Osteocyte (in vitro differentiated cells): ENCODE measurements at regions not wholly inside any gene's neighbourhood (a gene's known extent, or its start where the extent isn't known, plus 50 kb on each side); places are given as distances from the start of the nearest gene placed in this dataset.
A peak's percentile ranks its signal among the peaks of the same experiment; 100 is the strongest.

Experiments used
- DNase-seq: peaks from one replicate; pipeline ENCODE4 v3.0.0; 2021; ENCODE audit warnings: mixed read lengths; ENCODE audit not compliant: unreplicated experiment; ENCODE audit errors: extremely low spot score
- H3K27ac Mint-ChIP-seq: one replicate; pipeline ENCODE4 v1.8.0; 2021; ENCODE audit warnings: mild to moderate bottlenecking, mixed read lengths; ENCODE audit not compliant: unreplicated experiment
- H3K27me3 Mint-ChIP-seq: one replicate; pipeline ENCODE4 v1.8.0; 2021; ENCODE audit warnings: mixed read lengths; ENCODE audit not compliant: unreplicated experiment
- H3K36me3 Mint-ChIP-seq: one replicate; pipeline ENCODE4 v1.8.0; 2021; ENCODE audit warnings: mixed read lengths; ENCODE audit not compliant: unreplicated experiment
- H3K4me1 Mint-ChIP-seq: one replicate; pipeline ENCODE4 v1.8.0; 2021; ENCODE audit warnings: mixed read lengths; ENCODE audit not compliant: unreplicated experiment
- H3K4me3 Mint-ChIP-seq: one replicate; pipeline ENCODE4 v1.8.0; 2021; ENCODE audit warnings: mild to moderate bottlenecking, moderate library complexity, mixed read lengths; ENCODE audit not compliant: unreplicated experiment
- H3K9me3 Mint-ChIP-seq: one replicate; pipeline ENCODE4 v1.8.0; 2021; ENCODE audit warnings: mixed read lengths; ENCODE audit not compliant: unreplicated experiment
- CTCF ChIP-seq: fragments of 200-600 bp; sonication (generic); IDR thresholded peaks from 2 replicates; pipeline ENCODE4 v1.5.0; 2021; ENCODE audit warnings: antibody characterized with exemption, mild to moderate bottlenecking, moderate library complexity

GRCh38 chr6:102389994-102390393, 996.5 kb downstream of the GRIK2 start:
- H3K36me3 Mint-ChIP-seq: no peaks in the 10 kb centered on the region
- H3K4me3 Mint-ChIP-seq: no peak overlapping the region
- peaks cover 7% of the 10 kb centered on the region for H3K4me1 Mint-ChIP-seq
- H3K9me3 Mint-ChIP-seq: peaks cover 14% of the 10 kb centered on the region
- peak; percentile 80 for DNase-seq
- no peak for TF ChIP-seq CTCF
- H3K27me3 Mint-ChIP-seq: no peaks in the 10 kb centered on the region
- no peak overlapping the region for H3K27ac Mint-ChIP-seq

- no peaks in the 10 kb centered on the region for H3K36me3 Mint-ChIP-seq
- H3K27ac Mint-ChIP-seq: no peak overlapping the region
- H3K27me3 Mint-ChIP-seq: no peaks in the 10 kb centered on the region
- no peak for DNase-seq
- H3K4me3 Mint-ChIP-seq: no peak overlapping the region
- TF ChIP-seq CTCF: no peak
- no peaks in the 10 kb centered on the region for H3K9me3 Mint-ChIP-seq
- peaks cover 7% of the 10 kb centered on the region for H3K4me1 Mint-ChIP-seq
Observed at GRCh38 chr6:102387326-102388033, 994.0 kb downstream of the GRIK2 start.

- no peaks in the 10 kb centered on the region for H3K27me3 Mint-ChIP-seq
- H3K9me3 Mint-ChIP-seq: no peaks in the 10 kb centered on the region
- H3K4me3 Mint-ChIP-seq: no peak overlapping the region
- no peaks in the 10 kb centered on the region for H3K36me3 Mint-ChIP-seq
- TF ChIP-seq CTCF: no peak
- H3K27ac Mint-ChIP-seq: no peak overlapping the region
- no peak for DNase-seq
- no peaks in the 10 kb centered on the region for H3K4me1 Mint-ChIP-seq
Observed at GRCh38 chr6:102381203-102381602, 987.7 kb downstream of the GRIK2 start.

GRCh38 chr6:102356170-102356569, 962.7 kb downstream of the GRIK2 start:
- no peaks in the 10 kb centered on the region for H3K27me3 Mint-ChIP-seq
- no peak for DNase-seq
- TF ChIP-seq CTCF: no peak
- H3K4me3 Mint-ChIP-seq: no peak overlapping the region
- no peaks in the 10 kb centered on the region for H3K9me3 Mint-ChIP-seq
- no peaks in the 10 kb centered on the region for H3K4me1 Mint-ChIP-seq
- H3K36me3 Mint-ChIP-seq: no peaks in the 10 kb centered on the region
- H3K27ac Mint-ChIP-seq: no peak overlapping the region

- Mint-ChIP-seq H3K4me1 (no peaks in the 10 kb centered on the region), H3K9me3 (no peaks in the 10 kb centered on the region), H3K36me3 (no peaks in the 10 kb centered on the region), H3K27me3 (no peaks in the 10 kb centered on the region), H3K4me3 (no peak overlapping the region), H3K27ac (no peak overlapping the region)
- DNase-seq: no peak
- TF ChIP-seq CTCF: no peak
Observed at GRCh38 chr6:102355578-102355977, 962.1 kb downstream of the GRIK2 start.
